GM18502 (cell line): ENCODE measurements at regions not wholly inside any gene's neighbourhood (a gene's known extent, or its start where the extent isn't known, plus 50 kb on each side); places are given as distances from the start of the nearest gene placed in this dataset.
"Not testable (repeated sequence)": the region's sequence is repeated elsewhere in the genome, so short reads cannot be mapped to it uniquely, and the experiment has no call there.

Experiments used
- ATAC-seq: cut with Tn5 transposase; IDR thresholded peaks from one replicate; pipeline ENCODE4 v1.9.1; 2021; ENCODE audit warnings: mild to moderate bottlenecking; ENCODE audit not compliant: unreplicated experiment, poor library complexity

DNA sequence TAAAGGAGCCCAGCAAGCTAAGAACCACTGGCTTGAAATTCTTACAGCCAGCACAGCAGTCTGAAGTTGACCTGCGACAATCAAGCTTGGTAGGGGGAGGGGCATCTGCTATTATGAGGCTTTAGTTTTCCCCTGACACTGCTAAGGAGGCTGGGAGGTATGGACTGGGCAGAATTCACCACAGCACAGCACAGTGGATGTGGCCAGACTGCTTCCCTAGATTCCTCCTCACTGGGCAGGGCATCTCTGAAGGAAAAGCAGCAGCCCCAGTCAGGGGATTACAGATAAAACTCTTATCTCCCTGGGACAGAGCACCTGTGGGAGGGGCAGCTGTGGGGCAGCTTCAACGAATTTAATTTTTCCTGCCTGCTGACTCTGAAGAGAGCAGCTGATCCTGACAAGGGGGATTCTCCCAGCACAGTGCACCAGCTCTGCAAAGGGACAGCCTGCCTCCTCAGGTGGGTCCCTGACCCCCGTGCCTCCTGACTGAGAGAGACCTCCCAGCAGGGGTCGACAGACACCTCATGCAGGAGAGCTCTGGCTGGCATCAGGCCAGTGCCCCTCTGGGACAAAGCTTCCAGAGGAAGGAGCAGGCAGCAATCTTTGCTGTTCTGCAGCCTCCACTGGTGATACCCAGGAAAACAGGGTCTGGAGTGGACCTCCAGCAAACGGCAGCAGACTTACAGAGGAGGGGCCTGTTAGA, 71.6 kb upstream of the CARMIL1 start:
- ATAC-seq, result not testable (repeated sequence)

DNA sequence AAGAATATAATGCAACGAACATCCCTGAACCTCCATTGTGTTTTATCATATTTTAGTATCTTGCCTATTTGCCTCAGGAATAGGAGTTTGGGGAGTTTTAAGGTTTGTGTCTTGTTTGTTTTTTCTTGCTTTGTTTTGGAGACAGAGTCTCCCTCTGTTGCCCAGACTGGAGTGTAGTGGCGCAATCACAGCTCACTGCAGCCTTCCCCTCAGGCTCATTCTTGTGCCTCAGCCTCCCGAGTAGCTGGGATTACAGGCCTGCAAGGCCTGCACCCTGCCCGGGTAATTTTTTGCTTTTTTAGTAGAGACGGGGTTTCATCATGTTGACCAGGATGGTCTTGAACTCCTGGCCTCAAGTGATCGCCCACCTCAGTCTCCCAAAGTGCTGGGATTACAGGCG, 63.3 kb upstream of the CARMIL1 start:
- ATAC-seq, result no peak

DNA sequence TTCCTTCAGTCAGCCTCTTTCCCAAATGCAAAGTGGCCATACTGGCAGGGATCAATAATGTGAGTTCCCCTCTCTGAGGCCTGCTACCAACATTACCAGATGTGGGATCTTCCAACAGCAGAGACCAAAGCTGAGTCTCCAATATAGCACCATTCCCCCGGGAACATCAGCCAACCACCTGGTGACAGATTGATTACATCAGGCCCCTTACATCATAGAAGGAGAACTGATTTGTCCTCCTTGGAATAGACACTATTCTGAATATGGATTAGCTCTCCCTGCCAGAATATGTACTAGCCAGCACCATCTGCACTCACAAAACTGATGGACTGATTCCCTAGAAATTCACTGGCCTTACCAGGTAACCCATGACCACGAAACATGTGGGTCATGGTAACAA, 61.9 kb upstream of the CARMIL1 start:
- ATAC-seq, result no peak

DNA sequence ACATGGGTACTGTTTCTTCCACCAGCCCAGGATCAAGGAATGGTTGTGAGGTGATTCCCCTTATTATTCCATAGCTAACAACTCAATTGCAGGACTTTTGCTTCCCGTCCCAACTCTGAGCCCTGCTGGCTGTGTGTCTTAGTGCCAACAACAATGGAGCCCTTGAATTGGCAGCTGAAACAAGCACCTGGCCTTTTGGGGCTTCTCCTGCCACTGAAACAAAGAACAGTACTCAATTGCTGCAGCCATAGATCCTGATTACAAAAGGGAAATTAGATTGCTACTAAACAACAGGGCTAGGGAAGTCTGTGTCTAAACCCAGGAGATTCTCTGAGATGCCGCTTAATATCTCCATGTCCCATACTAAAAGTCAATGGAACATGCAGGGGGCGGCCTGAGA, 61.3 kb upstream of the CARMIL1 start:
- no peak for ATAC-seq

DNA sequence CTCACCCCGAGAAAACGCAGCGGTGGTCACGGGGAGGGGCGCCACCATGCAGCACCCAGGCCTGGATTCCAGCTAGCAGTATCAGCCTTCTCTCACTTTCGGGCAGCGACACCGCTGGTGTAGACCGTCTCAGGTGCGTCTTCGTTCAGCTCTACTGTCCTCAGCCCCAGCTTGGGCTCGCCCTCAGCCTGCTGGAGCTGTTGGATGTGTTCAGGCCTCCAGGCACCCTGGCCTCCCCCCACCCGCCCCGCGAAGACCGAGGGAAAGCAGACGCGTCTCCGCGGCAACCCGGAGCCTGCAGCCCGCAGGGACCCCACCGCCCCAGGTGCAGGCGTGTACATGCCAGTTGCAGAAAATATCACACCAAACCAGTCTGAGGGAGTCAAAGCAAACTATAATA, 60.8 kb upstream of the CARMIL1 start:
- no peak for ATAC-seq

DNA sequence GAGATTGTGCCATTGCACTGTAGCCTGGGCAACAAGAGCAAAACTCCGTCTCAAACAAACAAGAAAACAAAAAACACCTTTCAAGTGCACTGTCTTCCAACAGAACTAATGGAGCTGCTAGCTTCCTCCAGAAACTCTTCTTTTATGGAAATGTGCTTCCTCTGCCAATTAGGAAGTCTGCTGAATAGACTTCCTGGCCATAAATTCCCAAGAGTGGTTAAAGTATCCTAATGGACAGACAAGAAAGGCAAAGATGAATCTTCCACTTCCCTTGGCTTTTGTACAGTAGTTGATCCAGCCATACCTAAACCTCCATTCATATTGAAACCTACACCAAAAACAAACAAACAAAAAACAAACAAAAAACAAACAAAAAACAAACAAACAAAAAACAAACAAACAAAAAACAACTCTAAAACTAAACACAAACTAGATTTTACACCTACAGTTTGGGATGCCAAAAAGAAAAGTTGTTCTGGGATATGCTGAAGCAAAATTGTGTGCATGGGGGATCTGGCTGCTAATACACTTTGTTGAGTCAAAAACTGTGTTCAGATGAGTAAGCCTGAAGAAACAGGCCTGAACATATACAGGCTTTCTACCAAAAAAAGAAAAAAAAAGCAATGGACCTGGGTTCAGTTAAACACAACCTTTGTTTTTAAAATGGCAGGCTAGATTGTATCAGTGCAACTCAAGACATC, 59.8 kb upstream of the CARMIL1 start:
- no peak for ATAC-seq

DNA sequence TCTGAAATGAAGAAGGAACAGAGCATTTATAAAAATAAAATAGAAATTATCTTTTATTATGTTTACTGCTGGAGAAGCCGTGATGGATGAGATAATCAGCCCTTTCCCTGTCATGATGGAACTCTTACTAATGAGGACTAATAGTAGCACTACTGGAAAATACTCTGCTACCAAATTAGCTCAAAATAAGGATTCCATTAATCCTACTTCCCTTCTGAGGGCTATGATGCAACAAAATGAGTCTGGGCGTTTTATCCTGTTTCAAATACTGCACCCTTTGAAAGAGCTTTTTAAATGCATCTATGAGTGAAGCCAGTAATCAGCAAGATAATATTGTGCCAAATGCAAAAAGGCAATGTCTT, 59.3 kb upstream of the CARMIL1 start:
- ATAC-seq, result no peak

DNA sequence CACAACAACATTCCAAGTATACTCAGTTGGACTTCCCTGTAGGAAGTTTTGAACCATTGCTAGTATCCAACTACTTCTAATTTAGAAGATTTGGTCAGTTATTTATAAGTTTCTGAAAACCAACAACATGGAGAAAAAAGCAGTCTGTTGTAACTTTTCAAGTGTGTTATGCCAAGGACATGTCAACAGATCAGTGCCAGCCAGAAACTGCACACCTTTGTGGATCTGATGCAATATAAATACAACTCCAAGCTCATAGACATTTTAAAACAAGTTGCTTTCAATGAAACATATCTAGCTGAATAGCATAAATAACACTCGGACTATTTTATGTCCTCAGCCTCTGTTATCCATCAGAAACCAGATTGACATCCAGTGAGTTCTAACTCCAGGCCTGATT, 58.3 kb upstream of the CARMIL1 start:
- ATAC-seq, result no peak

DNA sequence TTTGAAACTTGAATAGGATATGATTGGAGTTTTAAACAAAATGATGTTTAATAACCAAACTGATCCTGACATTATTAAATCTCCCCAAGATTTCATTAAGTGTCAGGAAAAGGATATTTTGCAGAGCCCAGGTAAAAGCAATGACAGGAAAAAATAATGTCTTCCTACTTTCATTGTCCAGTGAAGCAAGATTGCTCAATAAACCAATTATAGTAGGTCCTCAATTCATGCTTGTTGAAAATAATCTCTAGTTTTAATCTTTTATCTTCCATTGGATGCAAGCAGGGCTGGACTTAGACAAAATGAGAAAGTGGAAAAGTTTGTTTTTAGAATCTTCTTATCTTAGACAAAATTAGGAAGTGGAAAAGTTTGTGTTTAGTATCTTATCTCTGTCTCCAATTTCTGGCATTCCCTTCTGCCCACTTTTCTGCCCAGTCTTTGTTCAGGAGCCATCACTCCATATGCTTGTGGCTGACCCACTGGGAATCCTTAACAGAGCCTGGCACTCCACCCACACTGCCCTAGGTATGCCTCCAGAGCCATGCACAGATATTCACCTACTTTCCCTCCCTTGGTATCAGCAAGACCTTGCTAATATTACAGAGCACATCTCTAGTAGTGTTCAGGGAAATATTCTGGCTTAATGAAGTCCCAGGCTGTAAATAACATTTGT, 57.0 kb upstream of the CARMIL1 start:
- no peak for ATAC-seq

DNA sequence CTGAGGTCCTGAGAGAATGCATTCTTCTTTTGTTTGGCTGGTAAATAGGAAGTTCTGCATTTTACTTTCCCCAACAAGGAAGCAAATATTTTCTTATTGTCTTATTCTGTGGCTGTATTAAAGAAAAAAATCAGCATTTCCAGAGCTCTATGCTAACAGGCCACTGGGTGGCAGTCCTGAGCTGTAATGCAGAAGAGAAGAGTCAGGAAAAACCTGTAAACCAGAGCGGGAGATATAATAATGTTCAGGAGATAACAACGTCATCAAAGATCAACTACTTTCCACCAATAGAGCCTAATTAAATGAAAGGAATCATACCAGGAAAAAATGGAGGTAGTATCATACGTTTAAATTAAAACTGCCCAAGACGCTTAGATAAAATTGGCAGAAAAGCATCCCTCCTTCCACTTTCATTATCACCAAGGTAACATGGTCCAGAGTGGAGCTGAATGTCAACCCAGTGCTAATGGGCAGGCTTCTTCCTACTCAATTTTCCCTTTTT, 55.6 kb upstream of the CARMIL1 start:
- no peak for ATAC-seq

DNA sequence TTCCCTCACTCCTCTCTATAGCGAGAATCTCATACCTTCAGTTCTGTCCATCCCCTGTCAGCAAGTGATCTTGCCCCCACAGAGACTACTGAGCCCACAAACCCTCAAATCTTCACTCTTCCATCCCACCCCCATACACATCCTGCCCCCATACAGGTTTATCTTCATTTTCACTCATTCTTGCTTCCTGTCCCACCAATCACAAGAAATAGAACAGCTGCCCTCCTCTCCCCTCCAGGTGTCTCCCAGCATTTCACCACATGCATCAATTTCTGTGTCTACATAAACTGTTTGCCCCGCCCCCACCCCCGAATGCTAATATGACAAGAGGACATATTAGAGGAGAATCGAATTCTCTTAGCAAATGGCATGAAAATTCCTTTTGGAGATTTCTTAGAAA, 54.9 kb upstream of the CARMIL1 start:
- ATAC-seq, result no peak

DNA sequence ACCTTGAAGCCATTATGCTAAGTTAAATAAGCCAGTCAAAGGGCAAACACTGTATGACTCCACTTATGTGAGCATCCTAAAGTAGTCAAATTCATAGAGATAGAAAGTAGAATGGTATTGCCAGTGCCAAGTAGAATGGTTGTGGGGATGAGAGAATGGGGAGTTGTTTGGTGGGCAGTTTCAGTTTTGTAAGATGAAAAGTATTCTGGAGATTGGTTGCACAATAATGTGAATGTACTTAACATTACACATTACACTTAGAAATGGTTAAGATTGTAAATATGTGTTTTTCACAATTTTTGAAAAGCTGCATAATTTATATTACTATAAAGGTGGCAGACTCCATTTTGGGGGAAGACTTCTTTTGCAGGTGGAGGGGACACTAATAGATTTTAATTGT, 51.3 kb upstream of the CARMIL1 start:
- ATAC-seq, result no peak
